OCI-LY3 (cell line): ENCODE measurements at regions not wholly inside any gene's neighbourhood (a gene's known extent, or its start where the extent isn't known, plus 50 kb on each side); places are given as distances from the start of the nearest gene placed in this dataset.

ENCODE experiments used
- CTCF ChIP-seq: fragments of 200-600, 300-600 bp; sonication (generic); IDR thresholded peaks from 2 replicates; pipeline ENCODE4 v1.5.1; 2014; ENCODE audit warnings: antibody characterized with exemption, low read length, low read depth
- EZH2phosphoT487 ChIP-seq: fragments of 200-600 bp; shearing (Covaris generic); IDR thresholded peaks from 2 replicates; pipeline ENCODE4 v1.6.1; 2018; ENCODE audit warnings: antibody characterized with exemption, mixed run types, low read depth

DNA sequence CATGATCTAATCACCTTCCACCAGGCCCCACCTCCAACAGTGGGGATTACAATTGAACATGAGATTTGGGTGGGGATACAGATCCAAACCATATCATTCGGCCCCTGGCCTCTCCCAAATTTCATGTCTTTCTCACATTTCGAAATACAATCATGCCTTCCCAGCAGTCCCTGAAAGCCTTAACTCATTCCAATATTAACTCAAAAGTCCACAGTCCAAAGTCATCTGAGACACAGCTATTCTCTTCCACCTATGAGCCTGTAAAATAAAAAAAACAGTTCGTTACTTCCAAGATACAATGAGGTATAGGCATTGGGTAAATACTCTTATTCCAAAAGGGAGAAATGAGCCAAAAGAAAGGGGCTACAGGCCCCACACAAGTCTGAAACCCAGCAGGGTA, 222.6 kb downstream of the SOD2 start:
- TF ChIP-seq CTCF (no peak), EZH2phosphoT487 (no peak)
